HG03342 (cell line): ENCODE measurements at regions not wholly inside any gene's neighbourhood (a gene's known extent, or its start where the extent isn't known, plus 50 kb on each side); places are given as distances from the start of the nearest gene placed in this dataset.
A peak's percentile ranks its signal among the peaks of the same experiment; 100 is the strongest.

Experiments
- ATAC-seq: cut with Tn5 transposase; IDR thresholded peaks from one replicate; pipeline ENCODE4 v1.9.1; 2021; ENCODE audit warnings: mild to moderate bottlenecking, moderate library complexity; ENCODE audit not compliant: unreplicated experiment

GRCh38 chr11:86193297-86194095 lies 51.1 kb upstream of the EED start:
- ATAC-seq, result peak; percentile 94

- ATAC-seq, result peak; percentile 8
These were observed 51.9 kb upstream of the EED start for GRCh38 chr11:86192519-86193257.

GRCh38 chr11:86191874-86192273 lies 52.7 kb upstream of the EED start:
- no peak for ATAC-seq

- ATAC-seq, result no peak
These were observed 57.5 kb upstream of the EED start for GRCh38 chr11:86187027-86187426.

GRCh38 chr11:86186386-86186785 lies 58.2 kb upstream of the EED start:
- ATAC-seq, result no peak

- no peak for ATAC-seq
These were observed 59.2 kb upstream of the EED start for GRCh38 chr11:86185381-86185750.

- ATAC-seq, result no peak
These were observed 59.7 kb upstream of the EED start for GRCh38 chr11:86184728-86185380.

- peak; percentile 40 for ATAC-seq
These were observed 60.9 kb upstream of the EED start for GRCh38 chr11:86183694-86184093.

GRCh38 chr11:86182976-86183584 lies 61.5 kb upstream of the EED start:
- peak; percentile 74 for ATAC-seq

- no peak for ATAC-seq
These were observed 63.2 kb upstream of the EED start for GRCh38 chr11:86181379-86181778.

- ATAC-seq, result no peak
These were observed 63.7 kb upstream of the EED start for GRCh38 chr11:86180851-86181250.

GRCh38 chr11:86180423-86180822 lies 64.1 kb upstream of the EED start:
- no peak for ATAC-seq

GRCh38 chr11:86179646-86180064 lies 64.9 kb upstream of the EED start:
- ATAC-seq, result no peak

- ATAC-seq, result no peak
These were observed 67.3 kb upstream of the EED start for GRCh38 chr11:86177302-86177701.

GRCh38 chr11:86176165-86176884 lies 68.2 kb upstream of the EED start:
- ATAC-seq, result peak; percentile 87

- no peak for ATAC-seq
These were observed 68.9 kb upstream of the EED start for GRCh38 chr11:86175626-86176025.

- no peak for ATAC-seq
These were observed 69.4 kb upstream of the EED start for GRCh38 chr11:86175191-86175590.

- ATAC-seq, result no peak
These were observed 70.2 kb upstream of the EED start for GRCh38 chr11:86174101-86175046.

- no peak for ATAC-seq
These were observed 71.7 kb upstream of the EED start for GRCh38 chr11:86172894-86173293.

GRCh38 chr11:86171627-86172026 lies 72.9 kb upstream of the EED start:
- no peak for ATAC-seq
